Vagina (tissue), 2 donors: ENCODE measurements at regions not wholly inside any gene's neighbourhood (a gene's known extent, or its start where the extent isn't known, plus 50 kb on each side); places are given as distances from the start of the nearest gene placed in this dataset.

ENCODE experiments used
- DNase-seq, 2 donors: peaks; one replicate each; pipeline ENCODE4 v3.0.0-alpha.2; 2017; ENCODE audit errors: extremely low spot score in 2 of 2
- H3K27ac ChIP-seq: fragments of 200-600 bp; sonication (generic); one replicate; pipeline ENCODE4 v1.5.1; 2019
- H3K27me3 ChIP-seq: fragments of 200-600 bp; sonication (generic); one replicate; pipeline ENCODE4 v1.5.1; 2019
- H3K36me3 ChIP-seq, 2 donors: fragments of 200-600 bp; sonication (generic); one replicate each; pipeline ENCODE4 v1.5.1; 2017 to 2019
- H3K4me1 ChIP-seq: fragments of 200-600 bp; sonication (generic); one replicate; pipeline ENCODE4 v1.5.1; 2019
- H3K4me3 ChIP-seq, 2 donors: fragments of 200-600 bp; sonication (generic); 1 replicate in 1 of 2; 2 replicates in 1 of 2; pipeline ENCODE4 v1.5.1; 2016 to 2019
- H3K9me3 ChIP-seq: fragments of 200-600 bp; sonication (generic); one replicate; pipeline ENCODE4 v1.5.1; 2019
- CTCF ChIP-seq, 3 experiments: fragments of 450-650 bp in 2 of 3; fragments of 200-600 bp in 1 of 3; sonication (generic) in 1 of 3; IDR thresholded peaks; one replicate each; pipeline ENCODE4 v1.5.1; 2017 to 2019; ENCODE audit warnings: antibody characterized with exemption in 3 of 3, mild to moderate bottlenecking in 2 of 3, moderate library complexity in 2 of 3
- POLR2A ChIP-seq, 2 donors: fragments of 450-650 bp; IDR thresholded peaks; one replicate each; pipeline ENCODE4 v1.6.1; 2017; ENCODE audit warnings: antibody characterized with exemption in 2 of 2, mild to moderate bottlenecking in 2 of 2, moderate library complexity in 2 of 2
- POLR2AphosphoS5 ChIP-seq, 2 donors: sonication (generic); formaldehyde crosslinking; IDR thresholded peaks; one replicate each; pipeline ENCODE4 v1.9.0; 2017; ENCODE audit warnings: antibody characterized with exemption in 2 of 2, mild to moderate bottlenecking in 2 of 2, low read depth in 1 of 2; ENCODE audit not compliant: insufficient read depth in 1 of 2
- intact Hi-C: fragments of 100-400 bp; cut with DNase I; formaldehyde crosslinking; loops from one replicate; pipeline ENCODE4 v1.15.1; 2023

- no peaks in the 10 kb centered on the region for H3K36me3 ChIP-seq
- H3K4me1 ChIP-seq = no peaks in the 10 kb centered on the region
- no peaks in the 10 kb centered on the region for H3K27me3 ChIP-seq
- no peak for TF ChIP-seq POLR2A (IDR thresholded peaks at IDR 0.05)
- no peak for TF ChIP-seq POLR2AphosphoS5 (IDR thresholded peaks at IDR 0.05; ENCODE audit: insufficient read depth in 1 of 2, low read depth in 1 of 2)
- TF ChIP-seq CTCF (IDR thresholded peaks at IDR 0.05) = no peak
- no peak overlapping the region for H3K4me3 ChIP-seq
- no peaks in the 10 kb centered on the region for H3K9me3 ChIP-seq
- intact Hi-C loops = no loop called here
- DNase-seq = no peak
- no peak overlapping the region for H3K27ac ChIP-seq
Measured at GRCh38 chr1:212155219-212155618, 119.7 kb downstream of the DTL start.

GRCh38 chr1:212157252-212157651 lies 121.7 kb downstream of the DTL start:
- Histone ChIP-seq H3K27ac (no peak overlapping the region), H3K36me3 (no peaks in the 10 kb centered on the region), H3K27me3 (no peaks in the 10 kb centered on the region), H3K9me3 (no peaks in the 10 kb centered on the region), H3K4me3 (no peak overlapping the region), H3K4me1 (peaks cover 14% of the 10 kb centered on the region)
- intact Hi-C loops = no loop called here
- no peak for DNase-seq
- TF ChIP-seq CTCF (IDR thresholded peaks at IDR 0.05) = no peak
- peak in 1 of 2 donors; percentile 27 for TF ChIP-seq POLR2AphosphoS5 (IDR thresholded peaks at IDR 0.05; ENCODE audit: insufficient read depth in 1 of 2, low read depth in 1 of 2)
- TF ChIP-seq POLR2A (IDR thresholded peaks at IDR 0.05) = no peak

DNA sequence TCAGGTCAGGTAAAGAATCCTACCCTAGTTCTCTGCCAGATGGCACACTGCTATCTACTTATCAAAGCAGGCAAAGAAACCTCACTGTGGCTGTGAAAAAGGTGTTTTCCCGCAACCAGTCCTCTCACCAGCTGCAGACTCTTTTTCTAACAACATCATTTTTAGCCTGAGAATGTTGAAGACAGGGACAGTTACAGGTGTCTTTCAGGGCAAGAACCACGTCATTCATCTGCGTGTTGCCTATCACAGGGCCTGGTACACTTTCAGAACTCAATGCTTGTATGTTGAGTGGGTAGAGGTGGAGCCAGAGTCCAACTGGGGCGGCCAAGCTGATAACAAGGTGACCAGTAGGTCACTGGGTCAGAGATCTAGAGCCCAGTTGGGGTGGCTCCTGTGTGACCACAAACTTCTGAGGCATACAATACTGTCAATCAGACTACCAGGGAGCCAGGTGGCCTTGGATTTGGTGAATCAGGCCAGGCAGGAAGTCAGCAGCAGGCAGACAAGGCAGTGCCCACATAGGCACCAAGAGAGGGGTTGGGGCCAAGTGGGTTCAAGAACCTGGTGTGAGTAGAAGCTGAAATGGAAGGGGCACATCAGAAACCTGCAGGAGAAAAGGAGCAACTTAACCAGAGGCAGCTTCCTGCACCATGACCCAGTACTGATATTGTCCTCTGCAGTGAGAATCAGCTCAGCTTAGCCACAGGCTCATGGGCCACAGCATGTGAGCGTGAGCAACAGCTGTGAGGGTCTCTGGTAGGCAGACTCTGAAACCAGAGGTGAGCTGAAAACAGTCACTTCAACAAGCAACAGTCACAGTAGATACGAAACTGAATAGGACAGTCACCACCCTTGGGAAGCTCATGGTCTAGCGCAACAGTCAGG lies 123.6 kb downstream of the DTL start:
- TF ChIP-seq POLR2AphosphoS5 (IDR thresholded peaks at IDR 0.05; ENCODE audit: insufficient read depth in 1 of 2, low read depth in 1 of 2) (no peak), POLR2A (IDR thresholded peaks at IDR 0.05) (no peak), CTCF (IDR thresholded peaks at IDR 0.05) (no peak)
- H3K27me3 ChIP-seq = no peaks in the 10 kb centered on the region
- no peaks in the 10 kb centered on the region for H3K36me3 ChIP-seq
- H3K27ac ChIP-seq = no peak overlapping the region
- intact Hi-C loops = no loop called here
- no peak overlapping the region for H3K4me3 ChIP-seq
- no peaks in the 10 kb centered on the region for H3K9me3 ChIP-seq
- no peak for DNase-seq
- peaks cover 21% of the 10 kb centered on the region for H3K4me1 ChIP-seq

DNA sequence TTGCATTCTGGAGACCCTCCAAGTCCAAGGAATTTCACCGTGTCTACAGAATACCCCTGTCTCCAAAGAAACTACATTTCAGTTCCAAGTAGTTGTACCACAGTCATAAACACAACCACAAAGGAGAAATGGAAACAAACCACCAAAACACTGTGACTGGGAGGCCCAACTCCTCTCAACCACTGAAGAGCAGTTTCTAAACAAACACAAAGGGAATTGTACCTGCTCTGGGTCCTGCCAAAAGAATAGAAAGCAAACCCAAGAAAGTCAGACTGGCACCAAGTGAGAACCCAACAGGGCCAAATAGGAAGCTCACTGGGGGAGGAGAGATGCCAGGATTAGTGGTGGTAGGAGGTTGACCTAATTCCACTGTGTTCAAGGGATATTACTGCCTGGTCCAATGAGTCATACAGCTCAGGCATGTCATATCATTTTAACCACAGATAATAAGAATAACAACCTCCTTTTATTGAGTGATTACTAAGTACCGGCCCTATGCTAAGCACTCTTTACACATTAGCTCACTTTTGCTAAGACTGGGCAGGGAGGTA lies 123.9 kb upstream of the PPP2R5A start:
- H3K27me3 ChIP-seq = no peaks in the 10 kb centered on the region
- TF ChIP-seq POLR2A (IDR thresholded peaks at IDR 0.05) (no peak), POLR2AphosphoS5 (IDR thresholded peaks at IDR 0.05; ENCODE audit: insufficient read depth in 1 of 2, low read depth in 1 of 2) (no peak), CTCF (IDR thresholded peaks at IDR 0.05) (no peak)
- no peaks in the 10 kb centered on the region for H3K36me3 ChIP-seq
- DNase-seq = no peak
- H3K9me3 ChIP-seq = no peaks in the 10 kb centered on the region
- peaks cover 21% of the 10 kb centered on the region for H3K4me1 ChIP-seq
- H3K4me3 ChIP-seq = no peak overlapping the region
- no peak overlapping the region for H3K27ac ChIP-seq
- intact Hi-C loops = no loop called here

GRCh38 chr1:212162635-212163034 lies 122.6 kb upstream of the PPP2R5A start:
- Histone ChIP-seq H3K4me1 (peaks cover 28% of the 10 kb centered on the region), H3K9me3 (no peaks in the 10 kb centered on the region), H3K4me3 (no peak overlapping the region), H3K36me3 (no peaks in the 10 kb centered on the region), H3K27me3 (no peaks in the 10 kb centered on the region), H3K27ac (no peak overlapping the region)
- intact Hi-C loops = no loop called here
- TF ChIP-seq POLR2A (IDR thresholded peaks at IDR 0.05) (no peak), CTCF (IDR thresholded peaks at IDR 0.05) (no peak), POLR2AphosphoS5 (IDR thresholded peaks at IDR 0.05; ENCODE audit: insufficient read depth in 1 of 2, low read depth in 1 of 2) (no peak)
- DNase-seq = no peak
